ENCODE measurements at regions not wholly inside any gene's neighbourhood (a gene's known extent, or its start where the extent isn't known, plus 50 kb on each side); places are given as distances from the start of the nearest gene placed in this dataset.

GRCh38 chr6:91566467-91566866 is 979.6 kb upstream of the MAP3K7 start:
- H3K4me1 ChIP-seq: no peaks in the 10 kb centered on the region
- no peak for ATAC-seq
- CTCF ChIA-PET: no interaction called here
- no peak overlapping the region for H3K4me3 ChIP-seq
- FAIRE-seq: no peak
- no peak overlapping the region for H3K27ac ChIP-seq
- DNase-seq (ENCODE audit: low read depth in 1 of 2, low spot score in 1 of 2): no peak
- POLR2A ChIA-PET: no interaction called here
- H3K9me3 ChIP-seq: no peaks in the 10 kb centered on the region
- TF ChIP-seq MYC (IDR thresholded peaks at IDR 0.05; ENCODE audit: borderline replicate concordance, low read length) (no peak), CBX2 (IDR thresholded peaks at IDR 0.05; ENCODE audit: borderline replicate concordance, low read depth) (no peak), HMGXB4 (CRISPR knock-in tag; IDR thresholded peaks at IDR 0.05; ENCODE audit: borderline replicate concordance) (no peak), POLR2A (IDR thresholded peaks at IDR 0.05; ENCODE audit: low read length) (no peak), ESRRA (IDR thresholded peaks at IDR 0.05; ENCODE audit: borderline replicate concordance, low read length) (no peak)
- no peak overlapping the region for H3K4me2 ChIP-seq

- FAIRE-seq: no peak
- ATAC-seq: no peak
- Histone ChIP-seq H3K4me1 (no peaks in the 10 kb centered on the region), H3K9me3 (no peaks in the 10 kb centered on the region), H3K4me3 (no peak overlapping the region), H3K4me2 (no peak overlapping the region), H3K27ac (no peak overlapping the region)
- ChIA-PET POLR2A (no interaction called here), CTCF (no interaction called here)
- no peak for DNase-seq (ENCODE audit: low read depth in 1 of 2, low spot score in 1 of 2)
- 3% methylated on average over 3 of the region's 3 CpGs for WGBS (ENCODE audit: missing lambda C conversion rate)
- peak; percentile 81 for TF ChIP-seq MAFK (IDR thresholded peaks at IDR 0.05; ENCODE audit: partially characterized antibody)
- no peak for TF ChIP-seq FOSB (CRISPR knock-in tag; IDR thresholded peaks at IDR 0.05)
These were observed 978.3 kb upstream of the MAP3K7 start for GRCh38 chr6:91565207-91565606.

- H3K9me3 ChIP-seq: no peaks in the 10 kb centered on the region
- no peak overlapping the region for H3K27ac ChIP-seq
- ATAC-seq (no peak), FAIRE-seq (no peak), DNase-seq (ENCODE audit: low read depth in 1 of 2, low spot score in 1 of 2) (no peak)
- H3K4me1 ChIP-seq: no peaks in the 10 kb centered on the region
- TF ChIP-seq GATA3 (IDR thresholded peaks at IDR 0.05; ENCODE audit: borderline replicate concordance) (no peak), POLR2AphosphoS2 (conservative IDR thresholded peaks at IDR 0.05; ENCODE audit: low read length) (no peak), HOXA7 (CRISPR knock-in tag; IDR thresholded peaks at IDR 0.05) (no peak), NFE2L2 (conservative IDR thresholded peaks at IDR 0.05; ENCODE audit: low read length) (no peak), CHD2 (IDR thresholded peaks at IDR 0.05; ENCODE audit: low read length, partially characterized antibody) (no peak), ELK1 (IDR thresholded peaks at IDR 0.05; ENCODE audit: low read depth, low read length) (no peak), BHLHE40 (IDR thresholded peaks at IDR 0.05; ENCODE audit: low read depth, low read length) (no peak), ZSCAN20 (CRISPR knock-in tag; IDR thresholded peaks at IDR 0.05) (no peak), NR3C1 (IDR thresholded peaks at IDR 0.05) (no peak), REST (IDR thresholded peaks at IDR 0.05) (no peak), EP300 (IDR thresholded peaks at IDR 0.05) (no peak), RARB (CRISPR knock-in tag; IDR thresholded peaks at IDR 0.05) (no peak), HOXB5 (CRISPR knock-in tag; IDR thresholded peaks at IDR 0.05) (no peak), EHF (CRISPR knock-in tag; IDR thresholded peaks at IDR 0.05) (no peak), CHD4 (IDR thresholded peaks at IDR 0.05; ENCODE audit: borderline replicate concordance) (no peak), RAD21 (conservative IDR thresholded peaks at IDR 0.05 in 1 of 2, IDR thresholded peaks at IDR 0.05 in 1 of 2) (no peak)
- POLR2A ChIA-PET: no interaction called here
- CTCF ChIA-PET: no interaction called here
- no peak overlapping the region for H3K4me2 ChIP-seq
- WGBS (ENCODE audit: missing lambda C conversion rate): 11% methylated on average over 3 of the region's 3 CpGs
- H3K4me3 ChIP-seq: no peak overlapping the region
These were observed 976.1 kb upstream of the MAP3K7 start for GRCh38 chr6:91562955-91563354.
